GM03348 (cell line): ENCODE measurements at regions not wholly inside any gene's neighbourhood (a gene's known extent, or its start where the extent isn't known, plus 50 kb on each side); places are given as distances from the start of the nearest gene placed in this dataset.
A peak's percentile ranks its signal among the peaks of the same experiment; 100 is the strongest.

Experiments
- DNase-seq: peaks from one replicate; pipeline ENCODE4 v3.0.0; 2012; ENCODE audit warnings: low spot score

DNA sequence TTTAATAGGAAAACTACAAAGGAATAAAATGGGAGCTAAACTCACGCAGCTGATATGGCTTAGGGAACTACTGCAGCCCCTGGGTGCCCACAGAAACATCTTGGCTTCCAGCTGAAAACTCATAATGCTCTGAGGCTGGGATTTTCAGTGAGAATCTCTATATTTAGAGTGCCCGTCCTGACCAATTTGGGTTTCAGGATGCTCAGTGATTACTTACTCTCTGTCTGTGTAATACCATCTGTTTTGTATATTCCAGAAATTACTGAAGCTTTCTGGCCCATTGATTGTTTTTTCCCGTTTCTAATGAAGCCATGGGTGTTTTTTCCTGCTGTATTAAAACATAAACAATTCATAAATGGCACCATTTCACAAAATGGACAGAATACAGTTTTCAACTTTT lies 50.6 kb upstream of the ZNF385D start:
- DNase-seq: no peak

- no peak for DNase-seq
These were observed 52.6 kb upstream of the ZNF385D start for GRCh38 chr3:21803604-21804003.

GRCh38 chr3:21804330-21804729 lies 53.3 kb upstream of the ZNF385D start:
- no peak for DNase-seq

DNA sequence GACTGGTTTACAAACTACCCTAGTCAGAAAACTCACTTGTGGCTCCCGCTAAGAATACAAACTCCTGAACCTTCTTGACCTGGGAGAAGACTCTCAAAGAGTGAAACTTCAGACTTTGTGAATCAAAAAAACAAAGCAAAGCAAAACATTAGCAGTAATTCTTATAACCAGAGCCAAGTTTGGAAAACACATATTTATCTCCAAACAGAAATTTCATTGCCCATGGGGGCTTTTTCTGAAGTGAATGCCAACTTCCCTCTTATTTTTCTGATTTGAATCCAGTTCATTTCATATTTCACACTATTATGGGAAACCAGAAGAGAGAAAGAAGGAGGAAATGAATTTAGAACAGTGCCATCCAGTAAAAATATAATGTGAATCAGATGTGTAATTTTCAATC lies 55.7 kb upstream of the ZNF385D start:
- DNase-seq: no peak

DNA sequence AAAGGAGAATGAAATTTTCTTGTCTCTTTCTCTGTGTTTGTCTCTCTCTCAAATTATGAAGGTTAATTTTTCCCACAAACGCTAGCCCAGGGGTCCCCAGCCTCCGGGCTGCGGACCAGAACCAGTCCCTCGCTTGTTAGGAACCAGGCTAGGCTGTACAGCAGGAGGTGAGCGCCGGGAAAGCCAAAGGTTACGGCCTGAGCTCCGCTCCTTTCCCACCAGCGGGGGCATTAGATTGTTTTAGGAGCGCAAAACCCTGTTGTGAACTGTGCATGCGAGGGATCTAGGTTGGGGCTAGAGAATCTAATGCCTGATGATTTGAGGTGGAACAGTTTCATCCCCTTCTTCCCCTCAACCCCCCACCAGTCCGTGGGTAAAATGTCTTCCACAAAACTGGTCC lies 74.7 kb upstream of the ZNF385D start:
- DNase-seq: no peak

GRCh38 chr3:21826416-21826815 lies 75.4 kb upstream of the ZNF385D start:
- peak; percentile 26 for DNase-seq

DNA sequence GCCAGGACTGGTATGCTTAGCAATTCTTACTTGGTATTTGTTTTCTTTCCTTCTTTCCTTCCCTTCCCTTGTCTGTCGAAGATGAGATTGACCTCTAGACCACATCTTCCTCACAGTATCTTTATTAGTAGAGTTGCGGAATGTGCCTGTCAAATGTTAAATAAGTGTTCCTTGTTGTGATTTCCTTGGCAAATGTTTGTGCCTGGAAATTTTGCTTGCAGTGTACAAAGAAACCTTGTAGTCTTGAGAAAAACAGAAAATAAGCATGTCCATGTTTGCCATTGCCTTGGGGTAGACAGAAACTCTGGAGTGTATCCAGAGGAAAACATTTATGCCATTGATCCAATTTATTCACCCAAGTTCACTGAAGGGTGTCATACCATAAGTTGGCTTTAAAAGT lies 79.5 kb upstream of the ZNF385D start:
- no peak for DNase-seq

GRCh38 chr3:21835264-21835663 lies 84.3 kb upstream of the ZNF385D start:
- peak; percentile 36 for DNase-seq

- DNase-seq: no peak
These were observed 85.2 kb upstream of the ZNF385D start for GRCh38 chr3:21836227-21836626.

- DNase-seq: peak; percentile 17
These were observed 88.2 kb upstream of the ZNF385D start for GRCh38 chr3:21839176-21839575.

DNA sequence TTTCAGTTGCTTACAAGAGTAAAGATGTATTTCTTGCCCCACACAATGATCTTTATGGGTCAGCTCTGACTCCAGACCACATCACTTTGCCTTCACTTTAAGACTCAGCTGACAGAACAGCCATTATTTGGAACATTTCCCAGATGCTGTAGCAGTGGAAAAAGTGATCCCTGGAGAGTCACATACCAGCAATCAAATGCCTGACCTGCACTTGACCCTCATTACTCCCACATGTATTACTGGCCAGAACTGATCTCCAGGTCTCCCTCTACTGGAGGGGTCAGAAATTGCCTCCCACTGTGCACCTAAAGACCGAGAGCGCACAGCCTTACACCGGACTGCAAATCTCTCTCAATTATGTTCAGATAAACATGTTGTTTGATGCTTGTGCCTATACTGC lies 88.6 kb upstream of the ZNF385D start:
- peak; percentile 28 for DNase-seq

DNA sequence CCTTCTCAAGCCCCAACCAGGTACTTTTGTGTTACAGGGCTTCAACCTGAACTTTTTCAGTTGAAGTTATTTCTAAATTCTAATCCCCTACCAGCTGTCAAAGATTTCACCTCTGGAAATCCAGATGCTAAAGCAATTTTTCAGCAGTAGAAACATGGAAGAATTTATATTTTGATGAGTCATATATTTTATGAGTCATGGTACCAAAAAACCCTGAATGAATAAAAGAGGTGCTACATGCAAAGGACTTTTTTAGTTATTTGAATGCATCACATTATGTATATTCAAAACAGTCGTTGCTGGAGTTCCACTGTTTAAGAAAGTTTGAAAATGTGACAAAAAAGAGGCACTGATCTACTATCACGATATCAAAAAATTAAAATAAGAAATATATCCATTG lies 96.0 kb upstream of the ZNF385D start:
- peak; percentile 2 for DNase-seq

DNA sequence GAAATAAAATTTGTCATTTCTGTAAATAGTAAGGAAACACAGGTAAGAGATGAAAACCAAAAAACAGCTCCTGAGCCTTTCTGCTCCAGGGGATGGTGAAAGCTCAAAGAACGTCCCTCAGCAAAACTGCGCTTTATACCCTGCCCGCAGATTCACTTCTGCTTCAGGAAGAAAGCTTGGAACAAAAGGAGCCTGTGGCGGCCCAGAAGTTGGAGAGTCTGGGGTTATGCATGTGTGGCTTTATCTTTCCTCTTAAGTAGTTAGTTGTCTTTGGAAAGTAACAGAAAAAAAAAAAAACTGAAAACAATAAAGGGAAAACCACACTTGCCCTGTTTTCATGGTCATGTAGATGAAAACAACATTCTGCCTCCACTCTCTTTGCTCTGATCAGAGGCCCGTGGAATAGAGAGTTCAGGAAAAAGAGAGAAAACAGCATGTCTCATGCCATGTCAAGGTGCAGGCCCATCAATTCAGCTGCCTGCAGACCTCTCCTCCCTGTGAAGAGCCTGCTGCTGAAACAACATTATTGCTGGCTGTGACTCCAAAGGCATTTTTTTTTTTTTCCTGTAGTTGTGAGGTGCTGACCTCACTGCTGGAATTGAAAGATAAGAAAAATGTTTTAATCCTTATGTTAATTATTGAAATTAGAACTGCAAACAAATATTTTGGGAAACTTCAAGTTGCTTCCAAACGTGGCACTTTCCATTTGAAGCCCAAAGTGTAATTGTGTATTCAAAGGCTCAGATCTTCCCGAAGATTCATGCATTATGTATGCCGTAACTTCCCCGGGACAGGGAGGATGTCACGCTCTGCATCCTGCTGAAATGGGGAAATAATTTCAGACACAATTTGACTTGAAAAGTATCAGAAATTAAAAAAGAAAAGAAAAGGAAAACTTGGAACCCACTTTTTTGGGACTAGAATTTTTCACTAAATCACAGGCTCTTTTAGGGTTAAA lies 108.4 kb upstream of the ZNF385D start:
- DNase-seq: no peak

DNA sequence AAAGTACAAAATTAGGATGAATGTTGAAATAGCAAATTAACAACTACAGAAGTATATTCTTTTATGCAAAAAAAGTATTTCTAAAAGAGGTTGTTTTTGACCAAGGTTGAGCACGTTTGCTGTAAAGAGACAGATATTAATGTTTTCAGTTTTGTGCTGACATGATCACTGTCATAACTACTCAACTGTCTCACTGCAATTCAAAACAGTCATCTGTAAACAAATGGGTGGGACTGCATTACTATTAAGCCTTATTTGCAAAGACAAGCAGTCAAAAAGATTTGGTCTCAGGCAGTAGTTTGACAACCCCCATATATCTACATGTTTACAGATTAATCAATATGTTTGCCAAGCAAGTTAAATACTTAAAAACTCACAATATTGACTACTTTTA lies 109.1 kb upstream of the ZNF385D start:
- no peak for DNase-seq

- DNase-seq: no peak
These were observed 109.6 kb upstream of the ZNF385D start for GRCh38 chr3:21860657-21861056.

DNA sequence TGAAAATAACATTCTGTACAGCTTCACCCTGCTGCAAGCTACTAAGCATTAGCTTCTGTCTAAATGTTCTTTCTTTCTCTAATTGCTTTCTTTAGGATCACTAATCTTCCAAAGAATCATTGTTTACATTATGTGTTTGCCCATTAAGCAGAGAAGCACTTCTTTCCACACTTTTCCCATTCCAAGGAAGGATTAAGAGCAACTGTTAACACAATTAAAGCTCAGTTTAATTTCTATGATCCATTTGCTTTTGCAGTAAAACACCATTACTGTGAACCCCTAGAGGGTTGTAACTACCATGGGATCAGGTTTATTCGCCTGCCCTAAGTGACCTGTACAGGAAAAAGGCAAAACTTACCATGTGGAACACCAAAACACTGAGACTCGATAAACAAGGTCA lies 125.8 kb upstream of the ZNF385D start:
- no peak for DNase-seq

- DNase-seq: no peak
These were observed 126.3 kb upstream of the ZNF385D start for GRCh38 chr3:21877214-21877754.

- DNase-seq: no peak
These were observed 128.3 kb upstream of the ZNF385D start for GRCh38 chr3:21879184-21879886.

DNA sequence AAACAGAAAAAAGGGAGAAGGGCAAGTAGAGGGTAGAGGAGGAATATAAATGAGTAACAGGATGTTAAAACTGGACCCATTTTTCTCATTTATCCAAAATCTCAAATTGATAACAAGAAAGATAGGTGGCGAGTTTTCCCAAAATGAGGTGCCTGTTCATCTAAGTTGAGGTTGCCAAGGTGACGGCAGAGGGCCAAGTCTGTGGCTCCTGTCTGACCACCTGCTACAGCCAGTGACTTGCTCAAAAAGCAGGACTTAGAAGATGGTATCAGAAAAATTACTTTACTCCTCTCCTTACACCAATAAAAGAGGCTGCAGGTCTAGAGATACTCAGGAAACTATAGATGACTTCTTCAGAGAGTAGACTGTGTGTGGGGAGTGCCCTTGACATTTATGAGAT lies 137.6 kb upstream of the ZNF385D start:
- no peak for DNase-seq

DNA sequence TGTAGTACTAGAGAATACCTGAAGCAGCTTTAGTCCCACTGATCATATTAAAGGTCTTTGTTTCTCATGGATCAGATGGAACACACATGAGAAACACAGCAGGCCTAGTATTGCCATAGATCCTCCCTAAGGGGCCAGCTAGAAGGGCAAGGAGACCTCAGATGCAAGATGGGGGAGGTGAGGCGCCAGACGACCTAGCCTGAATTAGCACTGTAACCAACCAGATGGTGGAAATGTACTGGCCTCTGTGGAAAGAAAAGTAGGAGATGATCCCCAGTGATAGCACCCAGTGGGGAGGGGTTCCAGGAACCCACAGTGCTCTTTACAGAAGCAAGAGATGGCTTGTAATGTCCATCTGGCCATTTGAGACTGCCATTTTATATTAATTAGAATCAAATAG lies 138.2 kb upstream of the ZNF385D start:
- no peak for DNase-seq

DNA sequence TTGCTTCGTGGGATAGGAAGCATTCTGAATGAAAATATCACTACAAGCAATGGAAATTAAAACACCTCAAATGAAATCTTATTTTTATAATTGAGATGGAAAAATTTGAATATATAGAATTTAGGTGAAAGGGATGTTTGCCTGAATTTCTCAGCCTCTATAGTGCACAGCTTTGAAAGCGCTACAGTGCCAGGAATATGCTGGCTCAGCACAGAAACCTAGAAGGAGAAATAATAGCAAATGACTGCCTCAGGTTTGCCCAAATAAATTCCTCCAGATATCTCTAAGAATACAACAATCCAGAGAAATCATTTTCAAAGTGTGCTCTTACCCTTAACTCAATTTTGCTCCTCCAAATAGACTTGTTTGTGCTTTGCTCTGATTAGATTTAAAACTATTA lies 141.1 kb upstream of the ZNF385D start:
- DNase-seq: no peak

GRCh38 chr3:21893242-21893641 lies 142.2 kb upstream of the ZNF385D start:
- DNase-seq: no peak
